Natural killer cell (primary cell): ENCODE measurements at regions not wholly inside any gene's neighbourhood (a gene's known extent, or its start where the extent isn't known, plus 50 kb on each side); places are given as distances from the start of the nearest gene placed in this dataset.

ENCODE experiments used
- ATAC-seq, 3 donors: fragments of 150-1000 bp in 2 of 3; fragments of 200-7000 bp in 1 of 3; cut with Tn5 transposase; 1 replicate in 1 of 3; 2 replicates in 2 of 3; pipeline ENCODE4 v1.10.0; 2021; ENCODE audit warnings: mild to moderate bottlenecking in 2 of 3, moderate library complexity in 2 of 3
- DNase-seq, 2 donors: peaks; one replicate each; pipeline versions ENCODE4 v3.0.0 to v3.0.0-alpha.2; 2013 to 2021; ENCODE audit warnings: mixed read lengths in 1 of 2
- H3K27ac ChIP-seq: one replicate; pipeline ENCODE4 v1.5.1; 2013; ENCODE audit warnings: mild to moderate bottlenecking, low read length
- H3K27me3 ChIP-seq: one replicate; pipeline ENCODE4 v1.6.1; 2013; ENCODE audit warnings: low read length; ENCODE audit not compliant: control insufficient read depth, insufficient read depth
- H3K36me3 ChIP-seq: one replicate; pipeline ENCODE4 v1.6.1; 2013; ENCODE audit warnings: low read length; ENCODE audit not compliant: control insufficient read depth, insufficient read depth
- H3K4me1 ChIP-seq: one replicate; pipeline ENCODE4 v1.6.1; 2013; ENCODE audit warnings: low read length; ENCODE audit not compliant: control insufficient read depth, insufficient read depth
- H3K4me3 ChIP-seq: one replicate; pipeline ENCODE4 v1.5.1; 2013; ENCODE audit warnings: low read length
- H3K9me3 ChIP-seq: one replicate; pipeline ENCODE4 v1.6.1; 2013; ENCODE audit warnings: low read length; ENCODE audit not compliant: control insufficient read depth, insufficient read depth
- H3K27ac Mint-ChIP-seq, 2 donors: one replicate each; pipeline ENCODE4 v1.8.0; 2022; ENCODE audit warnings: mild to moderate bottlenecking in 2 of 2, mixed read lengths in 2 of 2, moderate library complexity in 1 of 2
- H3K27me3 Mint-ChIP-seq, 2 donors: one replicate each; pipeline ENCODE4 v1.8.0; 2022; ENCODE audit warnings: low read depth in 2 of 2, mixed read lengths in 2 of 2
- H3K36me3 Mint-ChIP-seq: one replicate; pipeline ENCODE4 v1.8.0; 2022; ENCODE audit warnings: mixed read lengths
- H3K4me1 Mint-ChIP-seq, 2 donors: one replicate each; pipeline ENCODE4 v1.8.0; 2022; ENCODE audit warnings: mixed read lengths in 2 of 2
- H3K4me3 Mint-ChIP-seq: one replicate; pipeline ENCODE4 v1.8.0; 2022; ENCODE audit warnings: mild to moderate bottlenecking, moderate library complexity, mixed read lengths
- H3K9me3 Mint-ChIP-seq, 2 donors: one replicate each; pipeline ENCODE4 v1.8.0; 2022; ENCODE audit warnings: mixed read lengths in 2 of 2
- CTCF ChIP-seq: fragments of 200-600 bp; IDR thresholded peaks from one replicate; pipeline ENCODE4 v1.8.0; 2022; ENCODE audit warnings: antibody characterized with exemption
- WGBS: methylation state at CpG from one replicate; pipeline ENCODE4 v1.1.7; 2013; ENCODE audit warnings: missing lambda C conversion rate; ENCODE audit not compliant: insufficient coverage; 5-methylcytosine and 5-hydroxymethylcytosine counted together
- intact Hi-C: fragments of 100-400 bp; cut with micrococcal nuclease; formaldehyde crosslinking; loops from one replicate; pipeline ENCODE4 v1.14.2; 2022

GRCh38 chrX:20421275-20421674, 154.6 kb upstream of the RPS6KA3 start:
- Histone ChIP-seq H3K36me3 (no peaks in the 10 kb centered on the region), H3K27ac (no peak overlapping the region), H3K4me1 (peaks cover 16% of the 10 kb centered on the region), H3K27me3 (no peaks in the 10 kb centered on the region), H3K4me3 (no peak overlapping the region), H3K9me3 (no peaks in the 10 kb centered on the region)
- DNase-seq (no peak), ATAC-seq (no peak)
- WGBS = no CpG with 5 or more reads among the region's 2 CpGs
- Mint-ChIP-seq H3K27me3 (peaks cover 0 to 6% of the 10 kb centered on the region in 2 donors), H3K4me3 (no peak overlapping the region), H3K9me3 (no peaks in the 10 kb centered on the region), H3K27ac (no peak overlapping the region), H3K4me1 (peaks cover 14 to 19% of the 10 kb centered on the region in 2 donors), H3K36me3 (no peaks in the 10 kb centered on the region)
- intact Hi-C loops = no loop called here
- TF ChIP-seq CTCF = no peak

- H3K27me3 ChIP-seq = no peaks in the 10 kb centered on the region
- intact Hi-C loops = no loop called here
- WGBS = no CpG with 5 or more reads among the region's 2 CpGs
- DNase-seq = no peak
- no peaks in the 10 kb centered on the region for H3K36me3 ChIP-seq
- Mint-ChIP-seq H3K9me3 (no peaks in the 10 kb centered on the region), H3K36me3 (no peaks in the 10 kb centered on the region), H3K27me3 (peaks cover 0 to 6% of the 10 kb centered on the region in 2 donors), H3K27ac (peak overlapping the region in 1 of 2 donors; percentile 43), H3K4me3 (no peak overlapping the region), H3K4me1 (peaks cover 14 to 19% of the 10 kb centered on the region in 2 donors)
- ATAC-seq = no peak
- H3K4me1 ChIP-seq = peaks cover 19% of the 10 kb centered on the region
- TF ChIP-seq CTCF = no peak
- no peak overlapping the region for H3K4me3 ChIP-seq
- no peaks in the 10 kb centered on the region for H3K9me3 ChIP-seq
- no peak overlapping the region for H3K27ac ChIP-seq
Observed at GRCh38 chrX:20420058-20420457, 153.3 kb upstream of the RPS6KA3 start.

GRCh38 chrX:20418379-20419150, 151.9 kb upstream of the RPS6KA3 start:
- Histone ChIP-seq H3K9me3 (no peaks in the 10 kb centered on the region), H3K4me3 (no peak overlapping the region), H3K4me1 (peaks cover 34% of the 10 kb centered on the region), H3K36me3 (no peaks in the 10 kb centered on the region), H3K27ac (peak overlapping the region; percentile 54), H3K27me3 (no peaks in the 10 kb centered on the region)
- no peak for TF ChIP-seq CTCF
- no peak overlapping the region for H3K4me3 Mint-ChIP-seq
- H3K36me3 Mint-ChIP-seq = no peaks in the 10 kb centered on the region
- ATAC-seq (peak in 2 of 3 donors; percentile 59 to 62), DNase-seq (peak in 1 of 2 donors; percentile 17)
- peak overlapping the region; percentile 68 to 87 for H3K27ac Mint-ChIP-seq
- H3K9me3 Mint-ChIP-seq = no peaks in the 10 kb centered on the region
- intact Hi-C loops = no loop called here
- H3K4me1 Mint-ChIP-seq = peaks cover 23 to 27% of the 10 kb centered on the region in 2 donors
- H3K27me3 Mint-ChIP-seq = peaks cover 0 to 6% of the 10 kb centered on the region in 2 donors
- 7% methylated on average over 8 of the region's 9 CpGs for WGBS
